ENCODE measurements at regions not wholly inside any gene's neighbourhood (a gene's known extent, or its start where the extent isn't known, plus 50 kb on each side); places are given as distances from the start of the nearest gene placed in this dataset.
"Not testable (repeated sequence)": the region's sequence is repeated elsewhere in the genome, so short reads cannot be mapped to it uniquely, and the experiment has no call there.

GRCh38 chr7:73153921-73154585 is 68.2 kb upstream of the SPDYE9 start:
- peak overlapping the region; percentile 52 for H3K4me3 Mint-ChIP-seq
- H3K27me3 Mint-ChIP-seq; H3K27ac Mint-ChIP-seq; H3K9me3 Mint-ChIP-seq; H3K36me3 Mint-ChIP-seq (ENCODE audit: low read depth); H3K4me1 Mint-ChIP-seq: not testable (repeated sequence)
- peak; percentile 1 for ATAC-seq (replicated peaks)

GRCh38 chr7:73148570-73148969 is 62.7 kb upstream of the SPDYE9 start:
- not testable (repeated sequence) for H3K4me1 Mint-ChIP-seq; ATAC-seq (replicated peaks); H3K27ac Mint-ChIP-seq; H3K4me3 Mint-ChIP-seq; H3K27me3 Mint-ChIP-seq; H3K9me3 Mint-ChIP-seq; H3K36me3 Mint-ChIP-seq (ENCODE audit: low read depth)

GRCh38 chr7:73147681-73148080 is 61.8 kb upstream of the SPDYE9 start:
- not testable (repeated sequence) for H3K4me3 Mint-ChIP-seq; H3K27me3 Mint-ChIP-seq; H3K9me3 Mint-ChIP-seq; H3K4me1 Mint-ChIP-seq; H3K36me3 Mint-ChIP-seq (ENCODE audit: low read depth); H3K27ac Mint-ChIP-seq; ATAC-seq (replicated peaks)

- not testable (repeated sequence) for ATAC-seq (replicated peaks); H3K4me1 Mint-ChIP-seq; H3K4me3 Mint-ChIP-seq; H3K9me3 Mint-ChIP-seq; H3K36me3 Mint-ChIP-seq (ENCODE audit: low read depth); H3K27me3 Mint-ChIP-seq; H3K27ac Mint-ChIP-seq
These were observed 58.2 kb upstream of the SPDYE9 start for GRCh38 chr7:73143993-73144392.

- not testable (repeated sequence) for H3K36me3 Mint-ChIP-seq (ENCODE audit: low read depth); H3K9me3 Mint-ChIP-seq; H3K27ac Mint-ChIP-seq; H3K4me1 Mint-ChIP-seq; H3K4me3 Mint-ChIP-seq; H3K27me3 Mint-ChIP-seq; ATAC-seq (replicated peaks)
These were observed 52.1 kb upstream of the SPDYE9 start for GRCh38 chr7:73137922-73138321.

Measured in activated T-helper 17 cell treated with anti-CD3 and anti-CD28 coated beads, Interleukin-2, amount 50 U/mL, for 72 hours (primary cell).